Lung (tissue), 1 donor: ENCODE measurements at regions not wholly inside any gene's neighbourhood (a gene's known extent, or its start where the extent isn't known, plus 50 kb on each side); places are given as distances from the start of the nearest gene placed in this dataset. TPM values are rescaled to one million over a fixed set of nuclear protein-coding genes. Genes with fewer than 3 reads are reported as not detected.

ENCODE experiments used
- small RNA-seq: library from RNA; depleted of rRNA; stranded (forward); fragments of <200 nt; gene quantifications from one replicate; pipeline ENCODE3, GENCODE V24; 2014; ENCODE audit warnings: low replicate concordance

Small RNA genes lying in the stretch of these regions (small RNA-seq; reads per million reads assigned to genes)
- gene MIR4280 (not detected), gene RN7SKP34 (not detected)
